ENCODE measurements at regions not wholly inside any gene's neighbourhood (a gene's known extent, or its start where the extent isn't known, plus 50 kb on each side); places are given as distances from the start of the nearest gene placed in this dataset.

DNA sequence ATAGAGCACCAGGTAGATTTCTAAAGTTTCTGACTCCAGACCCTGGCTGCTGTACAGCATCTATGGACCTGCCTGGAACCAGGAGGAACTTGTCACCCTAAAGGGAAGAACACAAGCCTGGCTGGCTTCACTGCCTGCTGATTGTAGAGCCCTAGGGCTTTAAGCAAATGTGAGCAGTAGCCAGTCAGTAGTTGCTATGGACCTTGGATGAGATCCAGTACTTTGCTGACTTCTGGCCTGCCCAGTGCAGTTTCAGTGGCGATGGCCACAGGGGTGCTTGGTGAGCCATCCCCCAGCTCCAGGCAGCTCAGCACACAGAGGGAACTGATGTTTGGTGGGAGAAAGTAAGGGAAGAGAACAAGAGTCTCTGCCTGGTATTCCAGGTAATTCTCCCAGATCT lies 68.4 kb downstream of the ATP6V1G3 start:
- TF ChIP-seq, protein P1, sequence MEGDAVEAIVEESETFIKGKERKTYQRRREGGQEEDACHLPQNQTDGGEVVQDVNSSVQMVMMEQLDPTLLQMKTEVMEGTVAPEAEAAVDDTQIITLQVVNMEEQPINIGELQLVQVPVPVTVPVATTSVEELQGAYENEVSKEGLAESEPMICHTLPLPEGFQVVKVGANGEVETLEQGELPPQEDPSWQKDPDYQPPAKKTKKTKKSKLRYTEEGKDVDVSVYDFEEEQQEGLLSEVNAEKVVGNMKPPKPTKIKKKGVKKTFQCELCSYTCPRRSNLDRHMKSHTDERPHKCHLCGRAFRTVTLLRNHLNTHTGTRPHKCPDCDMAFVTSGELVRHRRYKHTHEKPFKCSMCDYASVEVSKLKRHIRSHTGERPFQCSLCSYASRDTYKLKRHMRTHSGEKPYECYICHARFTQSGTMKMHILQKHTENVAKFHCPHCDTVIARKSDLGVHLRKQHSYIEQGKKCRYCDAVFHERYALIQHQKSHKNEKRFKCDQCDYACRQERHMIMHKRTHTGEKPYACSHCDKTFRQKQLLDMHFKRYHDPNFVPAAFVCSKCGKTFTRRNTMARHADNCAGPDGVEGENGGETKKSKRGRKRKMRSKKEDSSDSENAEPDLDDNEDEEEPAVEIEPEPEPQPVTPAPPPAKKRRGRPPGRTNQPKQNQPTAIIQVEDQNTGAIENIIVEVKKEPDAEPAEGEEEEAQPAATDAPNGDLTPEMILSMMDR (IDR thresholded peaks at IDR 0.05) = no peak
- no peak for TF ChIP-seq EP300 (IDR thresholded peaks at IDR 0.05)
- TF ChIP-seq POLR2AphosphoS5 (IDR thresholded peaks at IDR 0.05) = no peak
